GM21786 (cell line): ENCODE measurements at regions not wholly inside any gene's neighbourhood (a gene's known extent, or its start where the extent isn't known, plus 50 kb on each side); places are given as distances from the start of the nearest gene placed in this dataset.

Experiments used
- ATAC-seq: cut with Tn5 transposase; IDR thresholded peaks from one replicate; pipeline ENCODE4 v1.9.1; 2021; ENCODE audit not compliant: unreplicated experiment

GRCh38 chr1:25083481-25084345 lies 148.6 kb downstream of the SYF2 start:
- no peak for ATAC-seq

- no peak for ATAC-seq
Observed at GRCh38 chr1:25082995-25083394, 149.3 kb downstream of the SYF2 start.

GRCh38 chr1:25082216-25082899 lies 149.9 kb downstream of the SYF2 start:
- no peak for ATAC-seq

GRCh38 chr1:25081496-25081895 lies 150.8 kb downstream of the SYF2 start:
- ATAC-seq, result no peak

GRCh38 chr1:25080294-25081209 lies 150.5 kb upstream of the RUNX3 start:
- ATAC-seq, result no peak

GRCh38 chr1:25079048-25079447 lies 149.0 kb upstream of the RUNX3 start:
- ATAC-seq, result no peak

- no peak for ATAC-seq
Observed at GRCh38 chr1:25074351-25075227, 144.5 kb upstream of the RUNX3 start.

- ATAC-seq, result no peak
Observed at GRCh38 chr1:25073640-25074270, 143.7 kb upstream of the RUNX3 start.

GRCh38 chr1:25072461-25072860 lies 142.4 kb upstream of the RUNX3 start:
- ATAC-seq, result no peak

GRCh38 chr1:25068829-25069228 lies 138.8 kb upstream of the RUNX3 start:
- ATAC-seq, result no peak

- no peak for ATAC-seq
Observed at GRCh38 chr1:25068316-25068715, 138.2 kb upstream of the RUNX3 start.

GRCh38 chr1:25067518-25068251 lies 137.6 kb upstream of the RUNX3 start:
- ATAC-seq, result no peak

- ATAC-seq, result no peak
Observed at GRCh38 chr1:25066731-25067517, 136.8 kb upstream of the RUNX3 start.

- ATAC-seq, result no peak
Observed at GRCh38 chr1:25066256-25066655, 136.2 kb upstream of the RUNX3 start.

- ATAC-seq, result no peak
Observed at GRCh38 chr1:25065795-25066238, 135.7 kb upstream of the RUNX3 start.

GRCh38 chr1:25065321-25065721 lies 135.2 kb upstream of the RUNX3 start:
- ATAC-seq, result no peak

GRCh38 chr1:25064465-25065240 lies 134.6 kb upstream of the RUNX3 start:
- no peak for ATAC-seq
